H1 (cell line): ENCODE measurements at regions not wholly inside any gene's neighbourhood (a gene's known extent, or its start where the extent isn't known, plus 50 kb on each side); places are given as distances from the start of the nearest gene placed in this dataset.

Experiments used
- CTCF ChIA-PET: fragments of 300-600 bp; sonication (Branson Sonifier 250); formaldehyde crosslinking; loops from one replicate; lab custom pipeline; 2021; ENCODE audit not compliant: partially characterized antibody; lab: Charles Lee
- POLR2A ChIA-PET: fragments of 300-600 bp; sonication (Branson Sonifier 250); formaldehyde crosslinking; loops from one replicate; lab custom pipeline; 2021; ENCODE audit warnings: inconsistent platforms; ENCODE audit not compliant: partially characterized antibody; lab: Charles Lee
- DNase-seq, 2 experiments: peaks; one replicate each; pipeline versions ENCODE4 v3.0.0 to v3.0.0-alpha.2; 2010 to 2022; ENCODE audit warnings: low spot score in 2 of 2, low read depth in 1 of 2, mixed read lengths in 1 of 2
- FAIRE-seq: peaks from 2 replicates; lab custom pipeline; 2011; peaks lifted over from hg19 to GRCh38; lab: Jason Lieb, UNC
- H2AFZ ChIP-seq: 2 replicates; pipeline ENCODE4 v1.8.1; 2012; ENCODE audit warnings: low read length, inconsistent platforms
- H2AK5ac ChIP-seq: 2 replicates; pipeline ENCODE4 v1.6.1; 2013; ENCODE audit warnings: low read depth, low read length
- H2BK120ac ChIP-seq: replicated peaks from 2 replicates; pipeline ENCODE3; 2013; ENCODE audit warnings: low read depth, low read length, inconsistent platforms
- H2BK12ac ChIP-seq: 2 replicates; pipeline ENCODE4 v1.6.1; 2013; ENCODE audit warnings: low read depth, low read length
- H2BK15ac ChIP-seq: 2 replicates; pipeline ENCODE4 v1.6.1; 2013; ENCODE audit warnings: low read length
- H2BK20ac ChIP-seq: 2 replicates; pipeline ENCODE4 v1.6.1; 2013; ENCODE audit warnings: low read length
- H2BK5ac ChIP-seq: 2 replicates; pipeline ENCODE4 v1.6.1; 2013; ENCODE audit warnings: low read depth, low read length
- H3K14ac ChIP-seq: 2 replicates; pipeline ENCODE4 v1.6.1; 2013; ENCODE audit warnings: inconsistent platforms; ENCODE audit not compliant: insufficient read length
- H3K18ac ChIP-seq: 2 replicates; pipeline ENCODE4 v1.6.1; 2013; ENCODE audit warnings: low read length; ENCODE audit errors: extremely low read depth
- H3K23ac ChIP-seq: 2 replicates; pipeline ENCODE4 v1.6.1; 2013; ENCODE audit warnings: inconsistent platforms; ENCODE audit not compliant: insufficient read length
- H3K23me2 ChIP-seq: 2 replicates; pipeline ENCODE4 v1.6.1; 2013; ENCODE audit warnings: low read depth, low read length
- H3K27ac ChIP-seq: 2 replicates; pipeline ENCODE4 v1.6.1; 2011; ENCODE audit warnings: low read depth, low read length, inconsistent platforms
- H3K27me3 ChIP-seq, 4 experiments: replicated peaks in 1 of 4; 1 replicate in 1 of 4; 2 replicates in 3 of 4; pipeline versions ENCODE4 v1.6.1 to v1.8.1; 2011 to 2013; ENCODE audit warnings: low read length in 3 of 4, mild to moderate bottlenecking in 3 of 4, inconsistent platforms in 2 of 4, mixed read lengths in 2 of 4, moderate library complexity in 1 of 4; ENCODE audit not compliant: control insufficient read depth in 3 of 4, insufficient read depth in 3 of 4; ENCODE audit errors: extremely low read depth in 1 of 4
- H3K36me3 ChIP-seq, 4 experiments: 2 replicates each; pipeline versions ENCODE4 v1.6.1 to v1.8.1; 2011 to 2013; ENCODE audit warnings: mild to moderate bottlenecking in 4 of 4, low read length in 3 of 4, moderate library complexity in 2 of 4, control low read depth in 1 of 4, inconsistent platforms in 1 of 4; ENCODE audit not compliant: insufficient read depth in 4 of 4, control insufficient read depth in 2 of 4
- H3K4ac ChIP-seq: replicated peaks from 2 replicates; pipeline ENCODE3; 2013; ENCODE audit warnings: low read length, low read depth, mixed read lengths, inconsistent platforms; ENCODE audit not compliant: insufficient read length
- H3K4me1 ChIP-seq, 4 experiments: replicated peaks in 1 of 4; 1 replicate in 1 of 4; 2 replicates in 3 of 4; pipeline versions ENCODE4 v1.6.1 to v1.8.1; 2011 to 2013; ENCODE audit warnings: low read length in 3 of 4, inconsistent platforms in 2 of 4, mixed read lengths in 1 of 4; ENCODE audit not compliant: insufficient read depth in 4 of 4, control insufficient read depth in 3 of 4
- H3K4me2 ChIP-seq, 2 experiments: 2 replicates each; pipeline versions ENCODE4 v1.6.1 to v1.8.1; 2011 to 2013; ENCODE audit warnings: low read depth in 2 of 2, low read length in 2 of 2, control low read depth in 1 of 2, inconsistent platforms in 1 of 2, mild to moderate bottlenecking in 1 of 2; ENCODE audit not compliant: insufficient read depth in 1 of 2
- H3K4me3 ChIP-seq, 4 experiments: fragments of 200-600, 300-600 bp in 1 of 4; sonication (generic), shearing (Covaris generic), sonication (Bioruptor Twin) in 1 of 4; 2 replicates each; pipeline versions ENCODE4 v1.5.1 to v1.8.1; 2011 to 2016; ENCODE audit warnings: low read length in 4 of 4, low read depth in 3 of 4, control low read depth in 2 of 4, inconsistent platforms in 2 of 4, mild to moderate bottlenecking in 2 of 4, mixed read lengths in 1 of 4, moderate library complexity in 1 of 4; ENCODE audit not compliant: insufficient read depth in 2 of 4; ENCODE audit errors: extremely low read depth in 1 of 4
- H3K56ac ChIP-seq: replicated peaks from 2 replicates; pipeline ENCODE3; 2013; ENCODE audit warnings: low read depth, mild to moderate bottlenecking, mixed read lengths, low read length, inconsistent platforms; ENCODE audit not compliant: insufficient read length
- H3K79me1 ChIP-seq: 2 replicates; pipeline ENCODE4 v1.6.1; 2013; ENCODE audit warnings: low read depth, low read length, control low read depth
- H3K79me2 ChIP-seq, 2 experiments: 2 replicates each; pipeline versions ENCODE4 v1.6.1 to v1.8.1; 2012 to 2013; ENCODE audit warnings: low read length in 2 of 2, mild to moderate bottlenecking in 2 of 2, inconsistent platforms in 1 of 2; ENCODE audit not compliant: insufficient read depth in 2 of 2, control insufficient read depth in 1 of 2
- H3K9ac ChIP-seq, 4 experiments: replicated peaks in 1 of 4; 1 replicate in 1 of 4; 2 replicates in 3 of 4; pipeline versions ENCODE4 v1.6.1 to v1.8.1; 2011 to 2013; ENCODE audit warnings: low read depth in 3 of 4, low read length in 3 of 4, control low read depth in 2 of 4, mild to moderate bottlenecking in 2 of 4, moderate library complexity in 2 of 4, inconsistent platforms in 1 of 4; ENCODE audit errors: extremely low read depth in 1 of 4
- H3K9me3 ChIP-seq, 2 experiments: 2 replicates each; pipeline versions ENCODE4 v1.6.1 to v1.8.1; 2012 to 2013; ENCODE audit warnings: mild to moderate bottlenecking in 2 of 2, moderate library complexity in 2 of 2, control low read depth in 1 of 2, inconsistent platforms in 1 of 2, low read depth in 1 of 2, low read length in 1 of 2, mixed read lengths in 1 of 2; ENCODE audit not compliant: insufficient read depth in 2 of 2
- H4K20me1 ChIP-seq, 2 experiments: replicated peaks in 1 of 2; 2 replicates each; pipeline versions ENCODE3 to v1.8.1; 2011 to 2013; ENCODE audit warnings: inconsistent platforms in 2 of 2, low read length in 2 of 2, mild to moderate bottlenecking in 1 of 2; ENCODE audit not compliant: insufficient read depth in 2 of 2, control insufficient read depth in 1 of 2
- H4K5ac ChIP-seq: 2 replicates; pipeline ENCODE4 v1.6.1; 2013; ENCODE audit warnings: low read length, low read depth, mixed read lengths, inconsistent platforms; ENCODE audit not compliant: insufficient read length
- H4K8ac ChIP-seq: 2 replicates; pipeline ENCODE4 v1.8.0; 2013; ENCODE audit warnings: mild to moderate bottlenecking, moderate library complexity, low read length, inconsistent platforms; ENCODE audit not compliant: insufficient read depth; ENCODE audit errors: extremely low read depth
- H4K91ac ChIP-seq: replicated peaks from 2 replicates; pipeline ENCODE3; 2013; ENCODE audit warnings: low read length, mixed read lengths, inconsistent platforms; ENCODE audit not compliant: insufficient read length
- ATF3 ChIP-seq: IDR thresholded peaks from 2 replicates; pipeline ENCODE4 v1.6.1; 2011; ENCODE audit warnings: low read depth, mild to moderate bottlenecking, low read length; ENCODE audit not compliant: insufficient read depth
- BCL11A ChIP-seq, 2 experiments: IDR thresholded peaks; one replicate each; pipeline ENCODE4 v1.6.1; 2011; ENCODE audit warnings: low read depth in 2 of 2, low read length in 2 of 2, mild to moderate bottlenecking in 2 of 2
- CBX8 ChIP-seq: fragments of 300-800, 300-1000 bp; sonication (generic); IDR thresholded peaks from 2 replicates; pipeline ENCODE4 v1.7.1; 2016; ENCODE audit warnings: low read depth, low read length, borderline replicate concordance
- KDM4A ChIP-seq: IDR thresholded peaks from one replicate; pipeline ENCODE4 v1.7.1; 2012; ENCODE audit warnings: low read depth, mild to moderate bottlenecking, moderate library complexity, low read length, inconsistent platforms; ENCODE audit not compliant: severe bottlenecking
- MAX ChIP-seq: IDR thresholded peaks from 2 replicates; pipeline ENCODE4 v1.6.1; 2012; ENCODE audit warnings: inconsistent platforms
- NANOG ChIP-seq: IDR thresholded peaks from 2 replicates; pipeline ENCODE4 v1.6.1; 2011; ENCODE audit warnings: low read length, low read depth, mild to moderate bottlenecking, inconsistent platforms; ENCODE audit not compliant: insufficient read depth, poor library complexity, severe bottlenecking
- RXRA ChIP-seq: IDR thresholded peaks from 2 replicates; pipeline ENCODE4 v1.6.1; 2011; ENCODE audit warnings: low read depth, mild to moderate bottlenecking, low read length, moderate library complexity; ENCODE audit not compliant: insufficient read depth
- SAP30 ChIP-seq: fragments of 300-600 bp; sonication (generic); IDR thresholded peaks from 2 replicates; pipeline ENCODE4 v1.7.1; 2012; ENCODE audit warnings: low read length, moderate library complexity, mild to moderate bottlenecking, inconsistent platforms; ENCODE audit not compliant: insufficient read depth, insufficient replicate concordance
- TAF1 ChIP-seq: IDR thresholded peaks from 2 replicates; pipeline ENCODE4 v1.6.1; 2011; ENCODE audit warnings: mild to moderate bottlenecking, low read depth, low read length
- TCF12 ChIP-seq: IDR thresholded peaks from 2 replicates; pipeline ENCODE4 v1.6.1; 2011; ENCODE audit warnings: low read depth, mild to moderate bottlenecking, low read length
- TEAD4 ChIP-seq: IDR thresholded peaks from 2 replicates; pipeline ENCODE4 v1.6.1; 2012; ENCODE audit warnings: low read depth, low read length, inconsistent platforms, mixed read lengths
- WGBS, 2 experiments: shearing (Covaris generic) in 1 of 2; methylation state at CpG; one replicate each; pipeline versions ENCODE4 v1.1.6 to v1.1.7; 2013 to 2015; ENCODE audit warnings: low lambda C conversion rate in 2 of 2, mixed read lengths in 2 of 2, inconsistent platforms in 1 of 2, low coverage in 1 of 2, missing lambda C conversion rate in 1 of 2; ENCODE audit not compliant: insufficient replicate concordance in 2 of 2, insufficient coverage in 1 of 2, insufficient read length in 1 of 2; ENCODE audit errors: extremely low coverage in 1 of 2, missing lambda C conversion rate in 1 of 2; 5-methylcytosine and 5-hydroxymethylcytosine counted together

- Histone ChIP-seq H3K23ac (no peak overlapping the region), H3K4ac (no peak overlapping the region), H3K23me2 (peaks cover 2% of the 10 kb centered on the region; the same call in 1 of the 2 replicates), H2BK12ac (no peak overlapping the region), H3K9me3 (no peaks in the 10 kb centered on the region; a peak in 1 of 4 replicates), H2AFZ (no peak overlapping the region), H2BK15ac (no peak overlapping the region), H3K4me2 (no peak overlapping the region), H3K18ac (no peak overlapping the region), H2AK5ac (no peak overlapping the region), H3K4me3 (no peak overlapping the region), H3K79me2 (no peaks in the 10 kb centered on the region), H4K5ac (no peak overlapping the region), H3K27ac (no peak overlapping the region), H3K9ac (no peak overlapping the region; a peak in 1 of 7 replicates), H4K8ac (no peak overlapping the region), H4K20me1 (no peaks in the 10 kb centered on the region), H3K4me1 (peaks cover 0 to 4% (median 2%) of the 10 kb centered on the region in 4 experiments; a peak in 2 of 7 replicates), H3K36me3 (no peaks in the 10 kb centered on the region), H3K14ac (no peak overlapping the region), H4K91ac (no peak overlapping the region), H2BK20ac (no peak overlapping the region), H2BK120ac (no peak overlapping the region), H2BK5ac (no peak overlapping the region), H3K56ac (no peak overlapping the region), H3K27me3 (no peaks in the 10 kb centered on the region), H3K79me1 (no peaks in the 10 kb centered on the region)
- ChIA-PET CTCF (interaction anchor here (1.6 kb wide), 1 partner anchor 167 kb away, joined by 3 read pairs; no protein-coding TSS in a partner anchor), POLR2A (no interaction called here)
- no peak for TF ChIP-seq BCL11A (IDR thresholded peaks at IDR 0.05; ENCODE audit: low read depth in 2 of 2, low read length in 2 of 2)
- no peak for TF ChIP-seq KDM4A
- no peak for TF ChIP-seq MAX
- TF ChIP-seq TAF1, result no peak
- TF ChIP-seq SAP30, result no peak
- no peak for TF ChIP-seq TEAD4
- TF ChIP-seq NANOG, result no peak
- TF ChIP-seq ATF3, result no peak
- no peak for TF ChIP-seq RXRA
- no peak for TF ChIP-seq CBX8
- TF ChIP-seq TCF12, result no peak
- FAIRE-seq, result no peak
- WGBS, 2 experiments, result 86% methylated on average over 6 of the region's 6 CpGs; no CpG with 5 or more reads in 1 of the 2 experiments
- DNase-seq, result no peak
Observed at GRCh38 chr2:144020047-144020446, 499.9 kb downstream of the ZEB2 start.
